Peyer's patch (tissue), 4 donors: ENCODE measurements at regions not wholly inside any gene's neighbourhood (a gene's known extent, or its start where the extent isn't known, plus 50 kb on each side); places are given as distances from the start of the nearest gene placed in this dataset.

Experiments used
- CTCF ChIP-seq, 6 experiments: fragments of 450-650 bp in 4 of 6; fragments of 200-600 bp in 2 of 6; sonication (generic) in 1 of 6; IDR thresholded peaks; one replicate each; pipeline ENCODE4 v1.5.1; 2017 to 2019; ENCODE audit warnings: antibody characterized with exemption in 6 of 6, mild to moderate bottlenecking in 3 of 6, moderate library complexity in 1 of 6
- POLR2A ChIP-seq, 2 donors: fragments of 450-650 bp; IDR thresholded peaks; one replicate each; pipeline ENCODE4 v1.5.1; 2017; ENCODE audit warnings: antibody characterized with exemption in 2 of 2, mild to moderate bottlenecking in 2 of 2, moderate library complexity in 2 of 2

- TF ChIP-seq CTCF (IDR thresholded peaks at IDR 0.05): no peak
- no peak for TF ChIP-seq POLR2A (IDR thresholded peaks at IDR 0.05)
These were observed 51.5 kb upstream of the TMEM200A start for GRCh38 chr6:130314271-130314670.
